Peyer's patch (tissue), 4 donors: ENCODE measurements at regions not wholly inside any gene's neighbourhood (a gene's known extent, or its start where the extent isn't known, plus 50 kb on each side); places are given as distances from the start of the nearest gene placed in this dataset.

Experiments
- CTCF ChIP-seq, 6 experiments: fragments of 450-650 bp in 4 of 6; fragments of 200-600 bp in 2 of 6; sonication (generic) in 1 of 6; IDR thresholded peaks; one replicate each; pipeline ENCODE4 v1.5.1; 2017 to 2019; ENCODE audit warnings: antibody characterized with exemption in 6 of 6, mild to moderate bottlenecking in 3 of 6, moderate library complexity in 1 of 6
- POLR2A ChIP-seq, 2 donors: fragments of 450-650 bp; IDR thresholded peaks; one replicate each; pipeline ENCODE4 v1.5.1; 2017; ENCODE audit warnings: antibody characterized with exemption in 2 of 2, mild to moderate bottlenecking in 2 of 2, moderate library complexity in 2 of 2

DNA sequence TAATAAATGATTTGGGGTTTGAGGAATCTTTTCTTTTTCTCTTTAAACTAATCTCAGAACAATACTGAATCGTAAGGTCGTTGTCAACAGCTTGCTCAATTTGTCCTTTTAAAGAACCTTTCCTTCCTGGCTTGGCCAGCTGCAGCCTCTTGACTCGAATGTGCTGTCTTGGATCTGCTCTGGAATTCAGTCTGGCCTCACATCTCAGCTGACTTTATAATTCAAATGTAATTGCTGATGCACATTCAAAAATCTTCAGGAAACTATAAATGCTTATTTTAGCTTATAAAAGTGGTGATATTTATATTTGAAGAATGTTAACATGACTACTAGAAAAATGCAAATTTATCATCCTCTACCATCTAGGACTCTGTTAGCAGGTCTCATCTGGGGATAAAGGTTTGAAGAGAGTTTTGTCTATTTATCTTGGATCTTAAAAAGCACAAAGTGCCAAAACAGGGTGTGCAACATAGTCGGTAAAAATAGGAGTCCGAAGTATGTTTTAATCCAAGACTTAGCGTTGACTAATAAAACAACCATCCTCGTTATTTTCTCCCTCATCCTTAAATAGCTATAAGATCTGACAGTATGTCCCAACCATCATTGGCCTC lies 1035.2 kb downstream of the MCTP2 start:
- TF ChIP-seq CTCF (IDR thresholded peaks at IDR 0.05) (no peak), POLR2A (IDR thresholded peaks at IDR 0.05) (no peak)
